PFSK-1 (cell line): ENCODE measurements at regions not wholly inside any gene's neighbourhood (a gene's known extent, or its start where the extent isn't known, plus 50 kb on each side); places are given as distances from the start of the nearest gene placed in this dataset.

Experiments used
- FOXP2 ChIP-seq: optimal IDR thresholded peaks from 2 replicates; pipeline ENCODE3; 2011; ENCODE audit warnings: borderline replicate concordance, control low read depth, inconsistent platforms; ENCODE audit not compliant: insufficient read depth; ENCODE audit errors: extremely low read length, extremely low read depth
- POLR2AphosphoS5 ChIP-seq: IDR thresholded peaks from 2 replicates; pipeline ENCODE4 v1.6.1; 2012; ENCODE audit warnings: low read depth, mild to moderate bottlenecking, control low read depth, low read length, moderate library complexity
- SIN3A ChIP-seq: IDR thresholded peaks from 2 replicates; pipeline ENCODE4 v1.6.1; 2012; ENCODE audit warnings: mild to moderate bottlenecking, low read length, moderate library complexity, borderline replicate concordance; ENCODE audit not compliant: insufficient read depth
- TAF1 ChIP-seq: IDR thresholded peaks from 2 replicates; pipeline ENCODE4 v1.6.1; 2012; ENCODE audit warnings: low read length, control low read depth, borderline replicate concordance; ENCODE audit not compliant: insufficient read depth
- TF ChIP-seq, protein P1 (sequence below), 2 experiments: IDR thresholded peaks; 2 replicates each; pipeline versions ENCODE4 v1.6.1 to v1.8.0; 2011 to 2012; ENCODE audit warnings: low read depth in 2 of 2, low read length in 2 of 2, control low read depth in 1 of 2, inconsistent platforms in 1 of 2, mild to moderate bottlenecking in 1 of 2, moderate library complexity in 1 of 2; ENCODE audit not compliant: insufficient read depth in 1 of 2

DNA sequence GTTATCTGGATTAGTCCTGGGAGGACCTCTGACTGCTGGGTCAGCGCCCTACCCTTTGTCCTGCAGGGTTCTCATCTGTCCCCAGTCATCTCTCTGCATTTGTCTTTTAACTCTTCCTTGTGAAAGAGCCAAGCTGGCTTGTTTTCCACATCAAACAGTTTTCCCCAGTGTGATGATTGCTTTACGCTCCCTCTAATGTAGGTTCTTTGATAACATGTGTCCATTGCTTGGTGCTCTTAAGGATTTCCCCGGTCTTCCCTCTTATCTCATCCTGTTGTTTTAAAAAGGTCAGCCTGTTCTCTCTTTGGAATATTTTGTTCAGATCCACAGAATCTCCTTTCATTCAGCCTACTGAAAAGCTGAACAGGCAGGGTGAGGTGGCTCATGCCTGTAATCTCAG lies 792.1 kb upstream of the RAB6C start:
- TF ChIP-seq POLR2AphosphoS5, result no peak
- TF ChIP-seq TAF1, result no peak
- TF ChIP-seq FOXP2, result no peak
- TF ChIP-seq SIN3A, result no peak

- no peak for TF ChIP-seq FOXP2
- TF ChIP-seq, protein P1, sequence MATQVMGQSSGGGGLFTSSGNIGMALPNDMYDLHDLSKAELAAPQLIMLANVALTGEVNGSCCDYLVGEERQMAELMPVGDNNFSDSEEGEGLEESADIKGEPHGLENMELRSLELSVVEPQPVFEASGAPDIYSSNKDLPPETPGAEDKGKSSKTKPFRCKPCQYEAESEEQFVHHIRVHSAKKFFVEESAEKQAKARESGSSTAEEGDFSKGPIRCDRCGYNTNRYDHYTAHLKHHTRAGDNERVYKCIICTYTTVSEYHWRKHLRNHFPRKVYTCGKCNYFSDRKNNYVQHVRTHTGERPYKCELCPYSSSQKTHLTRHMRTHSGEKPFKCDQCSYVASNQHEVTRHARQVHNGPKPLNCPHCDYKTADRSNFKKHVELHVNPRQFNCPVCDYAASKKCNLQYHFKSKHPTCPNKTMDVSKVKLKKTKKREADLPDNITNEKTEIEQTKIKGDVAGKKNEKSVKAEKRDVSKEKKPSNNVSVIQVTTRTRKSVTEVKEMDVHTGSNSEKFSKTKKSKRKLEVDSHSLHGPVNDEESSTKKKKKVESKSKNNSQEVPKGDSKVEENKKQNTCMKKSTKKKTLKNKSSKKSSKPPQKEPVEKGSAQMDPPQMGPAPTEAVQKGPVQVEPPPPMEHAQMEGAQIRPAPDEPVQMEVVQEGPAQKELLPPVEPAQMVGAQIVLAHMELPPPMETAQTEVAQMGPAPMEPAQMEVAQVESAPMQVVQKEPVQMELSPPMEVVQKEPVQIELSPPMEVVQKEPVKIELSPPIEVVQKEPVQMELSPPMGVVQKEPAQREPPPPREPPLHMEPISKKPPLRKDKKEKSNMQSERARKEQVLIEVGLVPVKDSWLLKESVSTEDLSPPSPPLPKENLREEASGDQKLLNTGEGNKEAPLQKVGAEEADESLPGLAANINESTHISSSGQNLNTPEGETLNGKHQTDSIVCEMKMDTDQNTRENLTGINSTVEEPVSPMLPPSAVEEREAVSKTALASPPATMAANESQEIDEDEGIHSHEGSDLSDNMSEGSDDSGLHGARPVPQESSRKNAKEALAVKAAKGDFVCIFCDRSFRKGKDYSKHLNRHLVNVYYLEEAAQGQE (IDR thresholded peaks at IDR 0.05; ENCODE audit: insufficient read depth in 1 of 2, low read depth in 2 of 2, low read length in 2 of 2), result no peak
Observed at GRCh38 chr2:129188451-129188850, 791.0 kb upstream of the RAB6C start.

DNA sequence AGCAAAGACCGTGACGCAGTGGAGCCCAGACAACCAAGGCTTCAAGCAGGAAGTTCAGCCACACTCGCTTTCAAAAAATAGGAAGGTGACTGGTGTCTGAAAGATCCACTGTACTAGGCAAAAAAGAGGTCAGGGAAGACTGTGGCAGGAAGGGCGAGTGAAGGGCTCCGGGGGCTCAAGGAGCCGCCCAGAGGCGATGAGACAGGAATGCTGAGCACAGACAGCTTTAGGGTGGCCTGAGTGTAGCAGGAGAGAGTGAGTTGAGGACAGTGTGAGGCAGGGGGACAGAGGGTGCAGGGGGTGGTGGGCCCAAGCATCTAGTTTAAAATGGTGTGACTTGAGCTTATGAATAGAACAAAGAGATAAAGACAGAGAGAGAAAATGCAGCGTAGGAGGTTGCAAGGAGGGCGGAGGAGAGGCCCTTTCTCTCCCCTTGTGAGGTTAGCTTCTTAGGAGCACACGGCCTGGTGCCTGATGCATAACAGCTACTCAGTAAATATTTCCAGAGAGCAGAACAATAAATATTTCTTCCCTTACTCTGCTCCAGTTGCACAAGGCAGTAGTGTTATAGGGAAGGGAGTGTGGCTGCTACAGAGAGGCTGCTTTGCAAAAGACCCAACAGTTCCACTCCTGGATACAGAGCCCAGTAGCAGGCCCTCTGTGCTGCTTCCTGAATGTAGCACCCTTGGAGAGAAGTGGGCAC lies 789.7 kb upstream of the RAB6C start:
- no peak for TF ChIP-seq FOXP2
- TF ChIP-seq POLR2AphosphoS5, result no peak
- no peak for TF ChIP-seq SIN3A
- TF ChIP-seq TAF1, result no peak
- TF ChIP-seq, protein P1 (IDR thresholded peaks at IDR 0.05; ENCODE audit: insufficient read depth in 1 of 2, low read depth in 2 of 2, low read length in 2 of 2), result no peak

GRCh38 chr2:129190494-129190893 lies 789.0 kb upstream of the RAB6C start:
- TF ChIP-seq FOXP2 (no peak), SIN3A (no peak), TAF1 (no peak)
- TF ChIP-seq, protein P1 (IDR thresholded peaks at IDR 0.05; ENCODE audit: insufficient read depth in 1 of 2, low read depth in 2 of 2, low read length in 2 of 2), result no peak

- no peak for TF ChIP-seq TAF1
- TF ChIP-seq SIN3A, result no peak
- TF ChIP-seq POLR2AphosphoS5, result no peak
- TF ChIP-seq, protein P1 (IDR thresholded peaks at IDR 0.05; ENCODE audit: insufficient read depth in 1 of 2, low read depth in 2 of 2, low read length in 2 of 2), result no peak
- no peak for TF ChIP-seq FOXP2
Observed at GRCh38 chr2:129191530-129191929, 787.9 kb upstream of the RAB6C start.
